GM12878 (cell line): ENCODE measurements at regions not wholly inside any gene's neighbourhood (a gene's known extent, or its start where the extent isn't known, plus 50 kb on each side); places are given as distances from the start of the nearest gene placed in this dataset.

Source experiments
- ATAC-seq: fragments of 200-7000 bp; cut with Tn5 transposase; 3 replicates; pipeline ENCODE4 v1.9.1; 2020; ENCODE audit warnings: mild to moderate bottlenecking, moderate library complexity
- BruUV-seq: library from RNA; stranded (reverse); fragments of 400-500 nt; replicated peaks from 2 replicates; lab custom pipeline; 2021; lab: Mats Ljungman, UMichigan
- CTCF ChIA-PET: fragments of 300-600 bp; sonication (Branson Sonifier 250); formaldehyde crosslinking; extraction: SDS; loops from one replicate; lab custom pipeline; 2021; ENCODE audit warnings: inconsistent platforms; lab: Yijun Ruan, JAX
- POLR2A ChIA-PET: fragments of 350-600 bp; formaldehyde crosslinking; extraction: SDS; loops from one replicate; lab custom pipeline; 2021; ENCODE audit warnings: inconsistent platforms; lab: Charles Lee
- RAD21 ChIA-PET: fragments of 300-600 bp; sonication (Branson Sonifier 250); formaldehyde crosslinking; loops from one replicate; lab custom pipeline; 2023; ENCODE audit warnings: antibody characterized with exemption; ENCODE audit not compliant: unreplicated experiment; lab: Charles Lee
- SMC1A ChIA-PET: fragments of 300-600 bp; sonication (Branson Sonifier 250); formaldehyde crosslinking; loops from one replicate; lab custom pipeline; 2023; ENCODE audit not compliant: unreplicated experiment, uncharacterized antibody; lab: Charles Lee
- DNase-seq: peaks from one replicate; pipeline ENCODE4 v3.0.0-alpha.2; 2011; ENCODE audit warnings: low read depth, low spot score
- FAIRE-seq: peaks from 3 replicates; lab custom pipeline; 2011; peaks lifted over from hg19 to GRCh38; lab: Jason Lieb, UNC
- H2AFZ ChIP-seq: 2 replicates; pipeline ENCODE4 v1.6.0; 2011; ENCODE audit warnings: low read depth, low read length, control low read depth; ENCODE audit not compliant: control insufficient read depth
- H3K27ac ChIP-seq: 2 replicates; pipeline ENCODE4 v1.5.1; 2011; ENCODE audit warnings: control low read depth; ENCODE audit not compliant: control insufficient read depth, insufficient read depth
- H3K27me3 ChIP-seq, 2 experiments: replicated peaks in 1 of 2; 2 replicates each; pipeline versions ENCODE4 v1.6.0 to v1.6.1; 2011; ENCODE audit warnings: low read length in 1 of 2; ENCODE audit not compliant: control insufficient read depth in 2 of 2, insufficient read depth in 2 of 2
- H3K36me3 ChIP-seq, 2 experiments: 2 replicates each; pipeline ENCODE4 v1.5.1; 2011; ENCODE audit warnings: low read length in 1 of 2; ENCODE audit not compliant: control insufficient read depth in 2 of 2, insufficient read depth in 2 of 2
- H3K4me1 ChIP-seq: 2 replicates; pipeline ENCODE4 v1.6.1; 2011; ENCODE audit warnings: mild to moderate bottlenecking, low read length, moderate library complexity, mixed read lengths; ENCODE audit not compliant: control insufficient read depth, insufficient read depth
- H3K4me2 ChIP-seq: 2 replicates; pipeline ENCODE4 v1.6.0; 2011; ENCODE audit warnings: control low read depth; ENCODE audit not compliant: control insufficient read depth, insufficient read depth
- H3K4me3 ChIP-seq: fragments of 200-600 bp; sonication (generic); 2 replicates; pipeline ENCODE4 v1.5.1; 2016
- H3K79me2 ChIP-seq: 2 replicates; pipeline ENCODE4 v1.6.0; 2011; ENCODE audit warnings: low read length; ENCODE audit not compliant: control insufficient read depth, insufficient read depth
- H3K9ac ChIP-seq: 2 replicates; pipeline ENCODE4 v1.8.0; 2011; ENCODE audit warnings: low read length, control low read depth, mixed read lengths; ENCODE audit not compliant: control insufficient read depth, insufficient read depth
- H3K9me3 ChIP-seq: replicated peaks from 3 replicates; pipeline ENCODE4 v1.5.1; 2011; ENCODE audit warnings: mild to moderate bottlenecking, low read length; ENCODE audit not compliant: control insufficient read depth, insufficient read depth
- H4K20me1 ChIP-seq: 2 replicates; pipeline ENCODE4 v1.6.0; 2011; ENCODE audit not compliant: control insufficient read depth, insufficient read depth
- IRF4 ChIP-seq: IDR thresholded peaks from 2 replicates; pipeline ENCODE4 v1.6.1; 2011; ENCODE audit warnings: low read depth, low read length
- KDM1A ChIP-seq: fragments of 200-600 bp; sonication (generic); IDR thresholded peaks from 2 replicates; pipeline ENCODE4 v1.6.1; 2016; ENCODE audit warnings: borderline replicate concordance
- NR2F1 ChIP-seq: fragments of 450-650 bp; conservative IDR thresholded peaks from 2 replicates; pipeline ENCODE4 v1.6.1; 2017; ENCODE audit warnings: mild to moderate bottlenecking
- SMAD5 ChIP-seq: IDR thresholded peaks from 2 replicates; pipeline ENCODE4 v1.6.1; 2016; ENCODE audit warnings: antibody characterized with exemption, low read depth
- ZNF622 ChIP-seq: fragments of 450-650 bp; IDR thresholded peaks from 2 replicates; pipeline ENCODE4 v1.6.1; 2017; ENCODE audit warnings: mild to moderate bottlenecking, inconsistent platforms
- WGBS: methylation state at CpG from one replicate; pipeline ENCODE4 v1.1.6; 2016; ENCODE audit warnings: low lambda C conversion rate; ENCODE audit not compliant: insufficient replicate concordance, insufficient coverage; ENCODE audit errors: missing lambda C conversion rate; 5-methylcytosine and 5-hydroxymethylcytosine counted together
- in situ Hi-C: fragments of 300-500 bp; cut with MboI; formaldehyde crosslinking; loops from 9 replicates; pipeline ENCODE4 v1.14.3; 2018; ENCODE audit warnings: mixed read lengths
- intact Hi-C: fragments of 100-400 bp; cut with micrococcal nuclease; formaldehyde crosslinking; loops from one replicate; pipeline ENCODE4 v1.14.2; 2022; ENCODE audit not compliant: unreplicated experiment

- DNase-seq (no peak), FAIRE-seq (no peak), ATAC-seq (no peak)
- SMC1A ChIA-PET, result interaction anchor here (1.1 kb wide), 1 partner anchor 10 kb away, joined by 3 read pairs; no protein-coding TSS in a partner anchor
- Histone ChIP-seq H2AFZ (no peak overlapping the region), H3K9me3 (no peaks in the 10 kb centered on the region), H4K20me1 (no peaks in the 10 kb centered on the region), H3K4me1 (no peaks in the 10 kb centered on the region), H3K79me2 (no peaks in the 10 kb centered on the region), H3K27ac (no peak overlapping the region), H3K27me3 (no peaks in the 10 kb centered on the region; a peak in 1 of 4 replicates), H3K4me3 (no peak overlapping the region), H3K9ac (no peak overlapping the region), H3K4me2 (no peak overlapping the region), H3K36me3 (no peaks in the 10 kb centered on the region)
- TF ChIP-seq KDM1A (no peak), ZNF622 (no peak), IRF4 (no peak), NR2F1 (no peak), SMAD5 (no peak)
- RAD21 ChIA-PET, result no interaction called here
- POLR2A ChIA-PET, result interaction anchor here (0.6 kb wide), 2 partner anchors 11 to 1985 kb away, joined by 3 to 4 read pairs; no protein-coding TSS in a partner anchor
- intact Hi-C loops (no loop called here), in situ Hi-C loops (no loop called here)
- CTCF ChIA-PET, result no interaction called here
- BruUV-seq, result no TSS peak
Measured at GRCh38 chr12:24527102-24527501, 421.8 kb downstream of the BCAT1 start.

- TF ChIP-seq SMAD5, result no peak
- TF ChIP-seq, all 136 proteins: peak for 0
- Histone ChIP-seq H3K79me2 (no peaks in the 10 kb centered on the region), H2AFZ (no peak overlapping the region), H3K36me3 (no peaks in the 10 kb centered on the region), H3K9ac (no peak overlapping the region), H4K20me1 (no peaks in the 10 kb centered on the region), H3K27me3 (no peaks in the 10 kb centered on the region; a peak in 1 of 4 replicates), H3K27ac (no peak overlapping the region), H3K4me1 (no peaks in the 10 kb centered on the region), H3K9me3 (no peaks in the 10 kb centered on the region; the same call in 1 of the 3 replicates), H3K4me3 (no peak overlapping the region), H3K4me2 (no peak overlapping the region)
- intact Hi-C loops, result no loop called here
- ChIA-PET RAD21 (no interaction called here), CTCF (no interaction called here), SMC1A (interaction anchor here (0.8 kb wide), 1 partner anchor 12 kb away, joined by 3 read pairs; no protein-coding TSS in a partner anchor), POLR2A (no interaction called here)
- in situ Hi-C loops, result no loop called here
- BruUV-seq, result no TSS peak
- no peak for FAIRE-seq
- WGBS, result 45% methylated on average over 1 of the region's 1 CpG
- no peak for ATAC-seq
- no peak for DNase-seq
Measured at GRCh38 chr12:24522736-24523135, 426.2 kb downstream of the BCAT1 start.
